Upper lobe of right lung (tissue), 1 donor: ENCODE measurements at regions not wholly inside any gene's neighbourhood (a gene's known extent, or its start where the extent isn't known, plus 50 kb on each side); places are given as distances from the start of the nearest gene placed in this dataset.

Experiments used
- ATAC-seq: fragments of 200-7000 bp; cut with Tn5 transposase; one replicate; pipeline ENCODE4 v1.9.1; 2020; ENCODE audit warnings: mild to moderate bottlenecking, moderate library complexity
- DNase-seq: peaks from one replicate; pipeline ENCODE4 v3.0.0-alpha.2; 2020
- H3K27ac ChIP-seq: fragments of 200-600 bp; one replicate; pipeline ENCODE4 v1.8.0; 2022
- H3K27me3 ChIP-seq: fragments of 200-600 bp; one replicate; pipeline ENCODE4 v1.8.0; 2022; ENCODE audit warnings: mild to moderate bottlenecking
- H3K36me3 ChIP-seq: fragments of 200-600 bp; one replicate; pipeline ENCODE4 v1.8.0; 2022
- H3K4me1 ChIP-seq: fragments of 200-600 bp; one replicate; pipeline ENCODE4 v1.8.0; 2022
- H3K4me3 ChIP-seq: fragments of 200-600 bp; one replicate; pipeline ENCODE4 v1.8.0; 2022; ENCODE audit warnings: mild to moderate bottlenecking
- H3K9me3 ChIP-seq: fragments of 200-600 bp; one replicate; pipeline ENCODE4 v1.8.0; 2022
- intact Hi-C: fragments of 100-400 bp; cut with DNase I; formaldehyde crosslinking; loops from one replicate; pipeline ENCODE4 v1.11.0; 2022
- TF ChIP-seq, protein P1 (sequence below): fragments of 200-600 bp; IDR thresholded peaks from one replicate; pipeline ENCODE4 v1.8.0; 2022; ENCODE audit warnings: antibody characterized with exemption
- donor health status: DM: no; HTN: yes; CAD: no; lungs with severe emphysema.

DNA sequence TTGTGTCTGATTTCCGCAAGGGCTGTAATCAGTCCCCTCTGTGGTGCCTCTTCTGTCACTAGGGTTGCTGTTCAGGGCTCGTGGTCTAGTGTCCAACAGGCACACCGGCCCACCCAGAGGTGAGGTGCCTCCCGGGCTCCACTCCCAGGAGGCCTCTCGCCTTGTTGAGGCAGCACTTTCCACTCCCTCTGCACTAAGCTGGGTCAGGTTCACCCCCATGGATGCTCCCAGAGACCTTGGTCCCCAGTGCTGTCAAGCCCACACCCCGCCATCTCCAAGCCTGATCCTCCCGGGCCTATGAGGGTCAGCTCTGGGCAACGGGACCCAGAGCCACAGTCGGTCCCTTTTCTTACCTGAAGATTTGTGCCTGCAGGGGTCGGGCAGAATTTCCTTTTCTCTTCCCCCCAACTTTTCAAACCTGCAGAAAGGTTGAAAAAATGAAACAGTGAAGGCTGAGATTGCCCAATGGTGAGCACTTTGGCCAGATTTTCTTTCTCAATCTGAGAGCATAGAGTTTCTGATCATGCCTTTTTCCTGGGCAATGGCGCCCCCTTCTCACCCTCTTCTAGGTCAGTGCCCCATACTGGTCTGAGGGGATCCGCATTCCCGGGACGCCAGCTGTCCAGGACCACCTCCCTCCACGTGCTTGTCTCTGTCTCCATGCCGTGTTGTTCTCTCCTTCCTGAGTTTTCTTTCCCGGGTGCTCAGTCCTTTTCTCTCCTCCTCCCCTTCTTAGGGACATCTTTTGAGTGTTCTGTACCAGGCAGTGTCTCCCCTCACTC is 148.0 kb downstream of the ASB1 start:
- Histone ChIP-seq H3K9me3 (no peaks in the 10 kb centered on the region), H3K4me3 (no peak overlapping the region), H3K36me3 (no peaks in the 10 kb centered on the region), H3K27me3 (no peaks in the 10 kb centered on the region), H3K27ac (no peak overlapping the region), H3K4me1 (no peaks in the 10 kb centered on the region)
- TF ChIP-seq, protein P1, sequence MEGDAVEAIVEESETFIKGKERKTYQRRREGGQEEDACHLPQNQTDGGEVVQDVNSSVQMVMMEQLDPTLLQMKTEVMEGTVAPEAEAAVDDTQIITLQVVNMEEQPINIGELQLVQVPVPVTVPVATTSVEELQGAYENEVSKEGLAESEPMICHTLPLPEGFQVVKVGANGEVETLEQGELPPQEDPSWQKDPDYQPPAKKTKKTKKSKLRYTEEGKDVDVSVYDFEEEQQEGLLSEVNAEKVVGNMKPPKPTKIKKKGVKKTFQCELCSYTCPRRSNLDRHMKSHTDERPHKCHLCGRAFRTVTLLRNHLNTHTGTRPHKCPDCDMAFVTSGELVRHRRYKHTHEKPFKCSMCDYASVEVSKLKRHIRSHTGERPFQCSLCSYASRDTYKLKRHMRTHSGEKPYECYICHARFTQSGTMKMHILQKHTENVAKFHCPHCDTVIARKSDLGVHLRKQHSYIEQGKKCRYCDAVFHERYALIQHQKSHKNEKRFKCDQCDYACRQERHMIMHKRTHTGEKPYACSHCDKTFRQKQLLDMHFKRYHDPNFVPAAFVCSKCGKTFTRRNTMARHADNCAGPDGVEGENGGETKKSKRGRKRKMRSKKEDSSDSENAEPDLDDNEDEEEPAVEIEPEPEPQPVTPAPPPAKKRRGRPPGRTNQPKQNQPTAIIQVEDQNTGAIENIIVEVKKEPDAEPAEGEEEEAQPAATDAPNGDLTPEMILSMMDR, result no peak
- no peak for DNase-seq
- no peak for ATAC-seq
- intact Hi-C loops, result no loop called here

DNA sequence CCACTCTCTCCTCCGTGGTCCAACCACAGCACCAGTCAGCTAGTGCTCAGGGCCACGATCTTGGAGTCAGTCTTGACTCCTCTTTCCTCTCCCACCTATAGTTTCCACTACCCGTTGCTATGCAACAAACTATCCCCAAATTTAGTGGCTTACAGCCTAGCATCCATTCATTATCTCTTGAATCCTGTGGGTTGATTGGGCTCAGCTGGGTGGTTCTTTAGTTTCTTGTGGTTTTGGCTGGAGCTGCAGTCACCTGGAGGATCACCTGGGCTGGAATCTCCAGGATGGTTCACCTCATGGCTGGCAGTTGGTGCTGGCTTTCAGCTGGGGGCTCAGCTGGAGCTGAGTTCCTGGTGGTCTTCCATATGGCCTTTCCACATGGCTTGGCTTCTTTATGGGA is 149.9 kb downstream of the ASB1 start:
- no peaks in the 10 kb centered on the region for H3K9me3 ChIP-seq
- TF ChIP-seq, protein P1, result no peak
- no peak for ATAC-seq
- H3K4me1 ChIP-seq, result no peaks in the 10 kb centered on the region
- intact Hi-C loops, result no loop called here
- no peaks in the 10 kb centered on the region for H3K36me3 ChIP-seq
- H3K27me3 ChIP-seq, result no peaks in the 10 kb centered on the region
- no peak for DNase-seq
- no peak overlapping the region for H3K4me3 ChIP-seq
- H3K27ac ChIP-seq, result no peak overlapping the region

DNA sequence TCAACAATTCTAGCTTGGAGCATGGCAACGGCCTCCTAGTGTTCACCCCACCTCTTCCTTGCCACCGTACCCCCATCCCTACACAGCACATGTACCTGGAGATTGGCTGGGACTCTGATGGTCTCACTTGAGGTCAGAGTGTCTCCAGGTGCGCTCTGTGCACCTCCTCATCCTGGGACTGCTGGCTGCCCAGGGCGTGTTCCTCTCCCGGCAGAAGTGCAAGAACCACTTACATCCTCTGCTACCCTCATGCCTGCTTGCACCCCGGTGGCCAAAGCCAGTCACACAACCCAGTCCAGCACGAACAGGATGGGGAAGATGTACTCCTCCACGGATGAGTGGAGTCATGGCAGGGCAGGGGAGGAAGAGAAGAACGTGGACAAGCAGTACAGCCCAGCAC is 151.5 kb downstream of the ASB1 start:
- intact Hi-C loops, result no loop called here
- H3K27ac ChIP-seq, result no peak overlapping the region
- no peaks in the 10 kb centered on the region for H3K4me1 ChIP-seq
- H3K9me3 ChIP-seq, result no peaks in the 10 kb centered on the region
- DNase-seq, result peak; percentile 27
- no peak for ATAC-seq
- TF ChIP-seq, protein P1, result no peak
- H3K4me3 ChIP-seq, result no peak overlapping the region
- no peaks in the 10 kb centered on the region for H3K27me3 ChIP-seq
- no peaks in the 10 kb centered on the region for H3K36me3 ChIP-seq

DNA sequence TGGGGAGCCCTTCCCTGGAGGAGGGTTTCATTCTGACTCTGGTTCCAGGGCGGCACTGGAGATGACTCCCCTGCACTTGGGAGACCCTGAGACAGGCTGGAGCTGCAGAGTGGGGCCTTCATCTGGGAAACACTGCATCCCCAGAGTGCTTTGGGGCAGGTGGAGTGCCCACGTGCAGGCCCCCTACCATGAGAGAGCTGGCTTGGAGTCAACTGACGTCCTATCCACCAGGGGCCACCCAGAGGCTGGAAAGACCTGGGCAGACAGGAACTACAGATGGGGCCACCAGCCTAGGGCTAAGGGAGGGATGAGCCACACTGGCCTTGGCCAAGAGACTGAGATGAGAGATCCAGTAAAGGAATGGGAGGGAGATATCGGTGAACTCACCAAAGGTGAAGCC is 153.8 kb downstream of the ASB1 start:
- Histone ChIP-seq H3K4me1 (no peaks in the 10 kb centered on the region), H3K4me3 (no peak overlapping the region), H3K36me3 (no peaks in the 10 kb centered on the region), H3K27me3 (no peaks in the 10 kb centered on the region), H3K27ac (no peak overlapping the region), H3K9me3 (no peaks in the 10 kb centered on the region)
- intact Hi-C loops, result no loop called here
- peak; percentile 36 for DNase-seq
- TF ChIP-seq, protein P1, result no peak
- ATAC-seq, result no peak

DNA sequence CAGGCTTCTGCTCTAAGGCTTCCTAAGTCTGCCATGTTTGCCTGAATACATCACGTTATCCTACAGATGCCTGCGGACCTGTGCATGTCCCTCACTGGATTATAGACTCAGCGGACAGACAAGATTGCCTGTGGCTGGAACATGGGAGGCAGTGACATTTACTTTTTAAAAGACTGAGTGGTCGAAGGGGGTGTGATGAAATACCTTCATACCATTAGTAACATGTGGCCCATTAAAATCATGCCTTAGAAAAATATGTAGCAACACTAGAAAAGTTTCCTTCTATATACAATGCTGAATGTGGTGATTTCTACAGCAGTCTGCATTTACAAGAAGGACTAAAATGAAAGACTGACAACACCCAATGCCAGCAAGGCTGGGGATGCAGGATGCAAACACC is 154.4 kb downstream of the ASB1 start:
- H3K36me3 ChIP-seq, result no peaks in the 10 kb centered on the region
- H3K9me3 ChIP-seq, result no peaks in the 10 kb centered on the region
- TF ChIP-seq, protein P1, result no peak
- H3K27me3 ChIP-seq, result no peaks in the 10 kb centered on the region
- H3K4me1 ChIP-seq, result no peaks in the 10 kb centered on the region
- intact Hi-C loops, result no loop called here
- DNase-seq (no peak), ATAC-seq (no peak)
- no peak overlapping the region for H3K27ac ChIP-seq
- H3K4me3 ChIP-seq, result no peak overlapping the region

DNA sequence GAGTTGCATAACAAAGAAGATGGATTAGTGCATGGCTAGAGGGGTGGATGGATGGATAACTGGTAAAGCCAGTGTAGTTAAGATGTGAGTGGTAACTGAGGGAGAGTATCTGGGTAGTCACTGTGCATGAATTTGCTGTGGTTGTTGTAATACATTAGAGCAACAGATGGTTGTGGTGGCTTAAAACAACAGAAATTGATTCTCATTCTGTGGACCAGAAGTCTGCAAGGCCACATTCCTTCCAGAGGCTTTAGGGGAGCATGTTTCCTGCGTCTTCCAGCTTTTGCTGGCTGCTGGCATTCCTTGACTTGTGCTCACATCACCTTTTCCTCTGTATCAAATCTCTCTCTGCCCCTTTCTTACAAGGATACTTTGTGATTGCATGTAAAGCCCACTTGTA is 155.4 kb downstream of the ASB1 start:
- no peak overlapping the region for H3K4me3 ChIP-seq
- no peaks in the 10 kb centered on the region for H3K9me3 ChIP-seq
- no peak overlapping the region for H3K27ac ChIP-seq
- intact Hi-C loops, result no loop called here
- ATAC-seq (no peak), DNase-seq (no peak)
- TF ChIP-seq, protein P1, result no peak
- H3K27me3 ChIP-seq, result no peaks in the 10 kb centered on the region
- no peaks in the 10 kb centered on the region for H3K36me3 ChIP-seq
- no peaks in the 10 kb centered on the region for H3K4me1 ChIP-seq
